HFF-Myc (cell line): ENCODE measurements at regions not wholly inside any gene's neighbourhood (a gene's known extent, or its start where the extent isn't known, plus 50 kb on each side); places are given as distances from the start of the nearest gene placed in this dataset.

ENCODE experiments used
- DNase-seq: peaks from one replicate; pipeline ENCODE4 v3.0.0-alpha.2; 2011; ENCODE audit warnings: low read depth; ENCODE audit errors: extremely low read depth
- H3K4me3 ChIP-seq: replicated peaks from 2 replicates; pipeline ENCODE4 v1.5.1; 2011; ENCODE audit warnings: low read depth, mild to moderate bottlenecking, control low read depth, low read length
- TF ChIP-seq, protein P1 (sequence below): IDR thresholded peaks from 2 replicates; pipeline ENCODE4 v1.5.1; 2012; ENCODE audit warnings: mild to moderate bottlenecking, low read depth, low read length, control low read depth; ENCODE audit errors: missing control alignments

DNA sequence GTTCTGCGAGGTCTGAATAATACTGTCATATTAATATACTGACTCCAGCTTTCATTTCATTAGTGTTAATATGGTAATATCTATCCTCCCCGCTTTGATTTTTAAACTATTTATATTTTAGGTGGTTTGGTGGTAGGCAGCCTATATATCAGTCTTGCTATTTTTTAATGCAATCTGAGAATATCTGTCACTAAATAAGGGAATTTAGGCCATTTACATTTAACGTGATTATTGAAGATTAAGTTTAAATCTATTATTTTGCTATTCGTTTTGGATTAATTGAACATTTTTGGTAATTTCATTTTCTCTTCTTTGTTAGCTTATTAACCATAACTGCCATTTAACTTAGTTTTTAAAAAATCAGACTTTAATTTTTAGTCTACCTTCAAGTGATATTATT is 247.7 kb upstream of the PMFBP1 start:
- TF ChIP-seq, protein P1, sequence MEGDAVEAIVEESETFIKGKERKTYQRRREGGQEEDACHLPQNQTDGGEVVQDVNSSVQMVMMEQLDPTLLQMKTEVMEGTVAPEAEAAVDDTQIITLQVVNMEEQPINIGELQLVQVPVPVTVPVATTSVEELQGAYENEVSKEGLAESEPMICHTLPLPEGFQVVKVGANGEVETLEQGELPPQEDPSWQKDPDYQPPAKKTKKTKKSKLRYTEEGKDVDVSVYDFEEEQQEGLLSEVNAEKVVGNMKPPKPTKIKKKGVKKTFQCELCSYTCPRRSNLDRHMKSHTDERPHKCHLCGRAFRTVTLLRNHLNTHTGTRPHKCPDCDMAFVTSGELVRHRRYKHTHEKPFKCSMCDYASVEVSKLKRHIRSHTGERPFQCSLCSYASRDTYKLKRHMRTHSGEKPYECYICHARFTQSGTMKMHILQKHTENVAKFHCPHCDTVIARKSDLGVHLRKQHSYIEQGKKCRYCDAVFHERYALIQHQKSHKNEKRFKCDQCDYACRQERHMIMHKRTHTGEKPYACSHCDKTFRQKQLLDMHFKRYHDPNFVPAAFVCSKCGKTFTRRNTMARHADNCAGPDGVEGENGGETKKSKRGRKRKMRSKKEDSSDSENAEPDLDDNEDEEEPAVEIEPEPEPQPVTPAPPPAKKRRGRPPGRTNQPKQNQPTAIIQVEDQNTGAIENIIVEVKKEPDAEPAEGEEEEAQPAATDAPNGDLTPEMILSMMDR, result no peak
- DNase-seq, result no peak
- no peak overlapping the region for H3K4me3 ChIP-seq

DNA sequence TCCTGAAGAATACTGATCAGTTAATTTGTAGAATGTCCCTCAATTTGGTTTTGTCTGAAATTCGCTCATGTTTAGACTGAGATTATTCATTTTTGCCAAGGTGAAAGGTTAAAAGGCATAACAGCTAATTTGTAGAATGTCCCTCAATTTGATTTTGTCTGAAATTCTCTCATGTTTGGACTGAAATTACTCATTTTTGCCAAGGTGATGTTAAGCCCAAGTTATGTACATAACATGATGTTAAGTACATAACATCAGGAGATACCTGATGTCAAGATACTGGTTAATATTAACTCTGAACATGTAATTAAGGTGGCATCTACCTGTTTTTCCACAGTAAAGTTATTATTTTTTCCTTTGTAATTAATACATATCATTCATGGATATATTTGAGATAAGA is 243.4 kb upstream of the PMFBP1 start:
- no peak for DNase-seq
- TF ChIP-seq, protein P1, result no peak

DNA sequence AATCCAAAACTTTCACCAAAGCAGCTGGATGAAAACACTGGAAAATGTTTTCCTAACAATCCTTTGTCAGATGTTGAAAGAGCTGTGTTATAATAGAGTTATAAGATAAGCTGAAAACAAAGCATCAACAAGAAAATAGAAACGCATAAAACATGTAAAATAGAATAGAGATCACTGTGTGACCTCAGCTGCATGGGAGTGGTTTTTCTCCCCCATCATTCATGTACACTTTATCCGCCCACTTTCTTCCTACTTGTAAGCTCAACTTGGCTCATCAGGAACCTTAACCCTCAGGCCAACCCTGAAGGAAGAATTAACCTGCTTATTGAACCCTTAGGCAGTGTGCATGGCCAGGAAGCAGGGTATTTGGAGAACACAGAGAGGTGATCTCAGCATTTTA is 238.5 kb upstream of the PMFBP1 start:
- no peak for DNase-seq
- TF ChIP-seq, protein P1, result no peak
- no peak overlapping the region for H3K4me3 ChIP-seq

More for the DNA sequence above, 243.4 kb upstream of the PMFBP1 start:
- no peak overlapping the region for H3K4me3 ChIP-seq

DNA sequence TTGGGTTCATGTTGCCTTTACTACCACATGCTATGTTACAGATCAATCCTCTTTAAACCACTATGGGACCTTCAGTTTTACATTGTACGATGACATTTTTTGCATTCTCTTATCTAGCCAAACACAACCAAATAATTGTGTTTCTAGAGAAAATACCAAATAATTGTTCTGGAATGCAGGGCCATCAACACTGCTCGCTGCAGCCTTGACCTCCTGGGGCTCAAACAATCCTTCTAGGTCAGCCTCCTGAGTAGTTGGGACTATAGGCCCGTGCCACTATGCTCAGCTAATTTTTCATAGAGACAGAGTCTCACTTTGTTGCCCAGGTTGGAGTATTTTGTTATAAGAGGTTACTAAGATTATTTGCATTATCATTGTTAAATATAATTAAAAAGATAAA is 237.5 kb upstream of the PMFBP1 start:
- H3K4me3 ChIP-seq, result no peak overlapping the region
- TF ChIP-seq, protein P1, result no peak

DNA sequence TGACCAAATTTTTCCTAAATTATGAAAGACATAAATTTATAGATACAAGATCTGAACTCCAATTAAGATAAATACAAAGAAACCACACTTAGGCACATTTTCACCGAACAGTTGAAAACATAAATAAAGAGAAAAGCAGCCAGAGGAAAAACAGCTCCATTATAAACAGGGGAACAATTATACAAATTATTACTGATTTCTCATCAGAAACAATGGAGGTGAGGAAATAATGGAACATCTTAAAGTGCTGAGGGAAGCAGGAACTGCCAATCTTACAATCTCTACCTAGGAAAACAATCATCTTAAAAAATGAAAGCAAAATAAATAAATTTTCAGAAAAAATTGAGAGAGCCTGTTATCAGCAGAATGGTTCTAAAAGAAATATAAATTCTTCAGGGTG is 234.4 kb upstream of the PMFBP1 start:
- TF ChIP-seq, protein P1, result no peak
- no peak overlapping the region for H3K4me3 ChIP-seq
- DNase-seq, result no peak

More for the DNA sequence above, 237.5 kb upstream of the PMFBP1 start:
- DNase-seq, result no peak

DNA sequence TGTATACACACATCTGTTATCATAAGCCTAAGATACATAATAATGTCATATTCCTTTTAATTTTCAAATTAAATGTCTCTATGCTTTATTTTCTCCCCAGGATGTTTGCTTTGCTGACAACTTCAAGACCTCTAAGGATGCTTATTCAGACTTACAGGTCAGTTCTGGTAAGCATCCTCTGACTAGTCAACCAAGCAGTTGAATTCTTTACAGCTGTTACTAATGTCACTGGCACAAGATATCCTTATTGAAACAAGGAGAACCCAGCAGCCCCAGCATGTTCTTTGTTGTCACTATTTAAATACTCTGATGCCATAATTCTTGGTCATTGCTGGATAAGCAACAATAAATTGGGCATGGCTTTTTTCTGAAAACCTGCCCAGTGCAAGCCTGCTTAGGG is 232.3 kb upstream of the PMFBP1 start:
- DNase-seq, result no peak
- no peak overlapping the region for H3K4me3 ChIP-seq
- TF ChIP-seq, protein P1, result no peak

DNA sequence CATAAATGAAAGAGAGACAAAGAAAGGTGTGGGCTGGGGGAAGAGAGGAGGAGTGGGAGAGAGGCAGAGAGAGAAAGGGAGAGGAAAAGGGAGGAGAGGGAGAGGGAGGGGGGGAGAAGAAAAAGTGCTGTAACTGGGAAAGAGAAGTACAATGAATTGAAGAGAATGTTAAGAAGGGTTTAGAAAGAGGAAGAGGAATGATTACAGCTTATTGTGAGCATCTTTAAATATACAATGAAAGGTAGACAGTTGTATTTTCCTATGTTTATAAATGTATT is 229.1 kb upstream of the PMFBP1 start:
- DNase-seq, result no peak
- no peak overlapping the region for H3K4me3 ChIP-seq
- TF ChIP-seq, protein P1, result no peak
